NB4 (cell line): ENCODE measurements at regions not wholly inside any gene's neighbourhood (a gene's known extent, or its start where the extent isn't known, plus 50 kb on each side); places are given as distances from the start of the nearest gene placed in this dataset.

ENCODE experiments used
- CTCF ChIP-seq: IDR thresholded peaks from one replicate; pipeline ENCODE4 v1.5.1; 2012; ENCODE audit warnings: low read depth, low read length
- MYC ChIP-seq: IDR thresholded peaks from 2 replicates; pipeline ENCODE4 v1.6.1; 2011; ENCODE audit warnings: low read depth, low read length
- POLR2A ChIP-seq: IDR thresholded peaks from 2 replicates; pipeline ENCODE4 v1.6.1; 2011; ENCODE audit warnings: mild to moderate bottlenecking; ENCODE audit not compliant: insufficient read length; ENCODE audit errors: extremely low read depth

DNA sequence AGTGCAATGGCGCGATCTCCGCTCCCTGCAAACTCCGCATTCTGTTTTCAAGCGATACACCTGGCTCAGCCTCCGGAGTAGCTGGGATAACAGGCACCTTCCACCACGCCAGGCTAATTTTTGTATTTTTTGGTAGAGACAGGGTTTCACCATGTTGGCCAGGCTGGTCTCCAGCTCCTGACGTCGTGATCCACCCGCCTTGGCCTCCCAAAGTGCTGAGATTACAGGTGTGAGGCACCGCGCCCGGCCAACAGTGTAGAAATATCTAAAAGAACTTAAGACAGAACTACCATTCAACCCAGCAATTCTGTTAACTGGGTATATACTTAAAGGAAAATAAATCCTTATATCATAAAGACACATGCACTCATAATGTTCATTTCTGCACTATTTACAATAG is 335.3 kb upstream of the LUZP2 start:
- TF ChIP-seq MYC (no peak), CTCF (no peak), POLR2A (no peak)
